ENCODE measurements at regions not wholly inside any gene's neighbourhood (a gene's known extent, or its start where the extent isn't known, plus 50 kb on each side); places are given as distances from the start of the nearest gene placed in this dataset.
"Not testable (repeated sequence)": the region's sequence is repeated elsewhere in the genome, so short reads cannot be mapped to it uniquely, and the experiment has no call there.

DNA sequence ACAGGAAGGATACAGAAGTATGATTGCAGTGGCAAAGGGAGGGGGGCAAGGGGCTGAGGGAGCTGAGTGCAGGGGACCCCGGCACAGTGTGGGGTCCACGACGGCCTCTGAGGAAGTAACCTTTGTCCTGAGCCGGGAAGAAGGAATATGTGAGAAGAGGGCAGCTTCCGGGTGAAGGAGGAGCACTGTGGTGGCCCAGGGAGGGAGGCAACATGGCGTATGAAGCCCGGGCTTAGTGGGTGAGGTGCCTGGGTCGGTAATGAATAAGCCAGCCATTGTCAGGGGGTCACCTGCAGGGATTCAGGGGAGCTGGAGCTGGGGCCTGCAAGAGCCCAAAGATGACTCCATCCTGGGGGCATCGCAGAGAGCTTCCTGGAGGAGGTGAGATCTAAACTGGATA lies 200.4 kb downstream of the FOXD2 start:
- no peak for DNase-seq

DNA sequence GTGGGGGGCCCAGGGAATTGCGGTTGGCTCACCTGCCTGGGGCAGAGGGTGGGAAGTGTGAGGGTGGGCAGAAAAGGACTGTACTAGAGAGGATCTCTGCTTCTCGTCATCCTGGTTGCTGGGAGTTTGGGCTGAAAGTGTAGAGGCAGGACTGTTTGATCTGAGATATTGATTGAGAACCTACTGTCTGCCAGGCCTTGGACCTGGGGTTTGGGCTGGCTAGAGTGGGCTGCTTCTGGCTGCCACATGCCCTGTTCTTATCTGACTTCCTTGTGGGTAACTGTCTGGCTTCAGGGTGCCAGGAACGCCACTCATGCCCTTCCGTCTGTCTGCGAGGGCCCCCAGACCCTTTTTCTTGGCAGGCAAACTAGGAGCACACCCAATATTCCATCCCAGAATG lies 200.9 kb downstream of the FOXD2 start:
- DNase-seq: no peak

DNA sequence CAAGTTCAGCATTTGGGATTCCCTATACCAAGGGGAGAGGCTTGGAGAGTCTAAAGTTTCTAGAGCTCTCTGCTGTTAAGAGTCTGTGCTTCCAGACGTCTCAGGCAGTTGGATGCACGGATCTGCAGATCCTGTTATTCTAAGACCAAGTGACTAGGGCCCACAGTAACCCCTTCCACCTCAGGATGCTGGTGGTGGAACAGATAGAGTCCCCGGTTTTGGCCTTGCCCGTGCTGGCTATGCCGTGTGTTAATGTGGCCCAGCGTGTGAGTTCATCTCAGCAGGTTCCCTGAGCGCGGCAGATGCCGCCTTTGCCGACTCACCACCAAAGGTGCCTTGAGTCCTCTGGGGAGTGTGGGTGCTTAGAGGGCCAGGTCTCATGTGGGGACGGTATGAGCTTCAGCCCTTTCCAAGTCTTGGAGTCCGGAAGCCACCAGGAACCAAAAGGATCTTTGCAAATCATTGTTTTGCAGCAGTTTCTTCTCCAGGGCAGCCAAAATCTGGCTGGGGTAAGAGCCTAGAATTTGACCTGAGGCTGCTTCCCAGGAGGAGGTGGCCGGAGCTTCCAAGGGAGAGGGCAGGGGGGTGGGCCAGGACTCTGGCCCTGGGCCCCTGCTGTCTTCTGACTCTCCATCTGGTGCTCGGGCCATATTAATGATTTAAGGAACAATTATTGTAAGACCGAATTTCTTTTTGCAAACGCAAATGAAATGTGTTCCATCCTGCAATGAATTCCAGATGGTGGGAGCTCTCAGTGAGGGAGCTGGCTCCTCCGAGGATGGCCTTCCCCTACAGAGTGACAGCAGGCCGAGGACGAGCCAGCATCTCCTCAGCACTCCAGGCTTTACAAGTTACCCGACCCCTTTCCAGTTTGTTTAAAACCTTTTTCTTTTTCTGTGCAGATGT lies 205.7 kb downstream of the FOXD2 start:
- no peak for DNase-seq

DNA sequence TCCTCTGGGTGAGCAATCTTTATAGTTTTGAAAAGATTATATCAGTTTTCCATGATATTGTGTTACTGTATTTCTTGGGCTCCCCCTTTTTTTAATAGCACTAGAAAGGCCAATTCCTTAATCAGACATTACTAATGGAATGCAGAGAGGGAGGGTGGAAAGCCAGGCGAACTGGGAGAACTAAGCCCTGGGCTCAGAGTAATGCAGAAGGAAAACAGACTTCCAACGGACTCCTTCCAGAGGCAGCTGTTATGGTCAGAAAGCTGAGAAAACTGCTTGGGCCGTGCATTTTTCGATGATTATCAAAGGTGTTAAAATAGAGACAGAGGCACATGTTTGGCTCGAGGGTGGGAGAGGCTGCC lies 206.3 kb downstream of the FOXD2 start:
- no peak for DNase-seq

DNA sequence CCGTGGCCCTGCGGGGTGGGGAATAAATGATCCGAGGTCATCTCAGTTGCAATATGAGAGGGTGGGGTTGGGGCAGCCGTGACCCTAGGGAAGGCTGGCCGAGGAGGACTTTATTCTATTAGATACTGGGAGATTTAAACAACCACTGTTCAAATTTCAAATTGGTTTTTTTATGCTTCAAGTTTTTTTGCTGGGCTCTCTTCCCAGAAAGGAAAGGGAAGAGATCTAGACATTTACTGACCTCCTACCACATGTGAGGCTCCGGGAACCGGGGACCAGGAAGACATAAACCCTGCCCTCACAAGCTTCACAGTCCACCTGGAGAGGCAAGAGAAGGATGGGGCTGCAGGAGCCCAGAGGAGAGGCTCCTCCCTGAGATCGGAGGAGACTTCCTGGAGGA lies 207.3 kb downstream of the FOXD2 start:
- DNase-seq: no peak

DNA sequence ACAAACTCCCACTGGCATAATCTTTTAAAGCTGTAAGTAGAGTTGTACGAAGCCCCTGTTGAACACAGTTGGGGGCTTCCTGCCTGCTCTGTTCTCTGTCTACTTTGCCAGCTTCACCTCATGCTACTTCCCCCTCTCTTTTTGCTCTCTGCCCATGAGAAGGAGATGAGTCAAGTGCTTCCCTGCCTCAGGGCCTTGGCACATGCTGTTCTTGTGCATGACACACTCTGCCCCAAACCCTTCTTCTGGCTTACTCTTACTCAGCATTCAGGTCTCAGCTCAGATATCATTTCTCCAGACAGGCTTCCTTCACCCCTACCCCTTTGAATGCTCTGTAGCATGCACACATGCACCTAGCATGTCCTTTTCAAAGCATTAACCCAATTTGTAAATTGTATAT lies 208.8 kb downstream of the FOXD2 start:
- no peak for DNase-seq

DNA sequence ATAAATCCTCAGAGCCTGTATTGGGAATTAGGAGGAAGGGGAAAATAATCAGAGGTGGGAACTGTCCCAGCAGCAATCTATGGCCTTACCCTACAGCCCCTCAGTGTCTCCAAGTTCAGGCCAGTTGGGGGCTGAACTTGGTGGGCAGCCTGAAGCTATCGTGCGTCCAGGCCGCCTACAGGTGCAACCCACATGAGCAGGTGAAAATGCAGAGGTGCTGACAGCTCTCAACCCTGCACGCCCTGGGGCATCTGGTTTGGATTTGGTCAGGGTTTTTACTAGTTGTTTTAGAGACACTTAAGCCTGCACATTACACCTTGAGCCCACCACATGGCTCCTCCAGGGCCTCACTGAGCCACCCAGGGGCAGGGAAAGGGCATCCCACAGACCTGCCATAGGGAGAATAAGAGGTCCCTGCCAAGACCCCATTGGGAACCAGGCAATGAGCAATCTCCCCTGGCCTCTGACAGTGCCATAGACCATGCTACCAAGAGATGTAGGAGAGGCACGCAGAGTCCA lies 209.5 kb downstream of the FOXD2 start:
- DNase-seq: no peak

DNA sequence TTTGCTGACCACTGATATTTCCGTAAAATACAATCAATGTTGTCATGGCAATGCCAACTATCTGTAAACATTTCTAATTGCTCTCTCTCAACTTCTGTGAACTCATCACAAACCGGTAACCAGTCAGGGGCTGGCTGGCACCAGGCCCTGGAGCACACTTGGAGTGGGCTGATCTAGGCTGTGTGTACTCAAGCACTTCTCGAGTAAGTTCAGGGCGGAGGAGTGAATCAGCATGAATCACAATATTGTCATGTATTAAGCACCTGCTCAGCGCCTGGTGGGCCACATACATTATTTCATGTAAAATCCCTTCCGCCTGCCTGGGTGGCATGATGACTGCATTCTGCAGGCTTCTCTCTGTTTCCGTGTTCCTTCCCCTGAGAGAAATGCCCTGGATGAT lies 212.4 kb downstream of the FOXD2 start:
- DNase-seq: no peak

DNA sequence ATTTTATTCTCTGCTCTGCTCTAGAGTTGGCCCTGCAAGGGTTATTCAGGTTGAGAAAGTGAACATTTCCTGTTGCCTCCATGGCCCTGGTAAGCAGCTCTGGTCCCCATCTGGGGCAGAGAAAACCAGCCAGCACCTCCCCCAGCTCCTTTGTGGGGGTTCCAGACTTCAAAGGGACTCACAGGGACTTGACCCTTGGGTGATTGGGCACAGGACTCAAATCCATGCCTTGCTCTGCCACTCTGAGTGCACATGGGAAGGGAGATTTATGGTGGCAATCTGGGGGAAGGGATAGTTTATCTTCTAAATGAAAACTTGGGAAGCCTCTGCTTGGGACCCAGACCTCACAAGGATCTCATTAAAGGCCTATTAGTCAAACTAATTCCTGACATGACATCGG lies 212.8 kb downstream of the FOXD2 start:
- DNase-seq: no peak

DNA sequence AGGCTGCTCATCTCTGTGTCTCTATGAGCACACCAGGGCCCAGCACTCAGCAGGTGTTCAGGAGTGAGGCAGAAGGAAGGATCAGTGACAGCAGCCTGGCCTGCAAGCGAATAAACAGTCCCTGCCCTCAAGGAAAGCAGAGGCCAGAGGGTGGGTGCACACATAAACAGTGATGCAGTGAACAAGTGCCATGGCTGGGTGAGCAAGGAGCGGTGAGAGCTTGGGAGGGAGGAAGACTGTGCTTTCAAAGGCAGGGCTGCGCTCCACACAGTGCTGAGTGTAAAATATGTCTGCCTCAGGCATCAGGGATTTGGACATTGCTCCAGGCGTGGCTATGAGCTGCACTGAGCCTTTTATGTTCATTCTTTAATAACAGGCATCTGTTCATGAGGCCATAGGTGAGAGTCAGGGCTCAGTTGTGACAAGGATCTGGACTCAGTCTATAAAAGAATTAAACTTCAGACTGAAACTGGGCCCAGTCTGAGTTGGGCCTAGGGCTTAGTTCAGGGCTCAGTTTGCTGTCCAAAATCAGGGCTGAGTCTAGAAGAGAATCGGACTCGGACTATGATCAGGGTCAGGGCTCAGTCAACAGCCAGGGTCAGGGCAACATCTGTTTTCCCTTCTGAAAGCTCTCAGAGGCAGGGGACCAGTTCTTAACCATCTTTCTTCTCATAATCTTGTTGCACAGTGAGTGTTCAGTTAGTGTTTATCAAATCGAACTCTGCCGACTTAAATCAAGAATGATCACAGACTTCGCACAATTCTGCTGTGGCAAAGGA lies 213.7 kb downstream of the FOXD2 start:
- DNase-seq: no peak

DNA sequence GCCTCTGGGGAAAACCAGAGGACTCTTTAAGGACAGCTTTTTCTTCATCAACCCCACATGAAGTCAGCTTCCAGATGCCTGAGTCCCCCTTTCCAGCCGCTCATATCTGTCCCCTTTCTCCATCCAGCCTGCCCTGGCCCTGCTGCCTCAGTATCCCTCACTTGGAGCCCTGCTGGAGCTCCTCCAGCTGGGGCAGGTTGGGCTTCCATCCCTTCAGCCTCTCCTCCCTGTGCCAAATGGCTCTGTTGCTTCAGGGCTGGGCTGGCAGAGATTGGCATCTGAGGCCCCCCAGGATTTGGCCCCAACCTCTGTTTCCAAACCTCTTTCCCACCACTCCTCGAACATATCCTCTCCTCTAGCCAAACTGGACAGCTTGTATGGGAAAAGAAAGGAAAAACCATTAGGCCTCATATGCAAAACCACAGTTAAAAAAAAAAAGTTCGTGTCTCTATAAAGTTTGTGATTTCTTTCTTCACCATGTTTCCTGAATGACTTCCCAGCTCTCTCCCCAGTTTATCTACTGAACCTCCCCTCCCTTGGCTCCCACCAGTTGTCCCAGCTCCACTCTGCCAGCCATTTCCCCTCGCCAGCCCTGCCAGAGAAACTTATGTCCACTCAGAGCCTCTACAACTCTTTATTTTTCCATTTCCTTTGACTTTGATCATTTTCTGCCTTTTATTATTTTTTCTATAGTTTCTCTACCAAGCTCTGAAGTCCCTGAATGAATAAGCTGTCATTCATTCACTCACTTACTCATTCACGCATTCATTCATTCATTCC lies 217.9 kb downstream of the FOXD2 start:
- no peak for DNase-seq

DNA sequence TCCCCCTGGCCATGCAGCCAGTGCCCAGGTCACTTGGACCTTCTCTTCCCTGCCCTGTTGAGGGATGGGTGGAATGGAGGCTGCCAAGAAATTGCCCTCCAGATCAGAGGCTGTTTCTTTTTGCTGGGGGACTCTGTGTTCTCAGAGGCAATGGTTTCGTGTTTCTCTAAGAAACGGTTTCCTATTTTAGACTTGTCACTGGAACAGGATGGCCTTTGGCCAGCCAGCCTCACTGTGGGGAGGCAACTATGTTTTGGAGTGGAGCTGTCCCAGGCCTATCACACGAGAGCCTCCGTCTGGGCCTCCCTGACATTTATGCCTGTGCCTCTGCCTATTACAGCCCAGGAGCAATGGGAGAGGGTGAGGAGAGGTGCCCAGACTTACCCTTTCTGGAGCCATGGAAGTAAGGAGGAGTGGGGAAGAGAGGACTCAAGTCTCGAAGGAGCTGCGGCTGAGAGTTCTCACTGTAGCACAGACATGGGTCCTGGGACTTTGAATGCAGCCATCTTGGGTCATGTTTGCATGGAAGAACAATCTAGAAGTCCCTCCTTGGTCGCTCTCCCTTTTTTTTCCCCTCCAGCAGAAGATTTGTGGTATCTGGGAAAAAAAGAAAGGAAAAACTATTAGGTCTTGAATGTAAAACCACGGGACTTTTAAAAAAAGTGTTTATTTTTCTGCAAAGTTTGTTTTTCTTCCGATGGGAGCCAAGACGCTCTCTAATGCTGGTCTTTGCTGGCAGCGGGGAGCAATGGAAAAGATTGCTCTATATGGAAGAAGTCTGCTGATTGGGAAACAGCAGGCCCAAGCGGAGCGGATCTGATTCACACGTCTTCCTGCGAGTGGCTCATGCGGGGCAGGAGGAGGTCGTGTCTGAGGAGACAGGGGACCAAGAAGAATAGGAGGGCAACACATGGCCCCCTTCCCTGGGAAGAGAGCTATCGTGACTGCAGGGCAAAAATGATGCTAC lies 219.2 kb downstream of the FOXD2 start:
- no peak for DNase-seq

DNA sequence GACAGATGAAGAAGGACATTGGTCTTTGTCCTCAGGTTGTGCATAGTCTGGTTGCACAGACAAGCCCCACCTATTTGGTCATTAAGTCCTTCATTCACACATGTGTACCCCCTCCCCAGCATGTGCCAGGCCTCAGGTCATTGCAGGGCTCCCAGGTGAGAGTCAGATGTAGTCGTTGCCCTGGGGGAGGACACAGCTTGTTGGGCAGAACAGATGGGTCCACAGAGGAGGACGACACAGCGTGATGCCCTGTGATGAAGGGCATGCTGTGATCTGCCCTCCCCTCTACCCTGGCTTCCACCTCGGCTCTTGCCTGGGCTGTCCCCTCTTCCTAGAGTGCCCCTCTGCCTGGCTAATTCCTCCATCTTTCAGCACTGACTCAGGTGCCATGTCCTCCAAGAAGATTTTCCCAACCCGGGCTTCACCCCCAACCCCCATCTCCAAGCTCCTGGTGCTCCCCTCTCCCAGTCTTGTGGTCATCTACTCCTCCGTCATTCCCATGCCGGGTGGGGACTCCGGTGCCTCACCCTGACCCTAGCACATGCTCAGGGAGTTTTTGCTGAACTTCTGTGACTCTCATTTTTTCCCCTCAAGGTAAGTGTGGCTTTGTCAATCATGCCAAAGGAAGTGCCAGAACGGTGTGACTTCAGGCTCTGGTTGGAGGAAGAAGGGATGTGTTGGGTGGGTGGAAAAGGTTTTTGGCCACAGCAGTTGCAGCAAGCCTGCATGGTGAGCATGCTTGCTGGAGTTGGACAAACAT lies 220.5 kb downstream of the FOXD2 start:
- DNase-seq: no peak

DNA sequence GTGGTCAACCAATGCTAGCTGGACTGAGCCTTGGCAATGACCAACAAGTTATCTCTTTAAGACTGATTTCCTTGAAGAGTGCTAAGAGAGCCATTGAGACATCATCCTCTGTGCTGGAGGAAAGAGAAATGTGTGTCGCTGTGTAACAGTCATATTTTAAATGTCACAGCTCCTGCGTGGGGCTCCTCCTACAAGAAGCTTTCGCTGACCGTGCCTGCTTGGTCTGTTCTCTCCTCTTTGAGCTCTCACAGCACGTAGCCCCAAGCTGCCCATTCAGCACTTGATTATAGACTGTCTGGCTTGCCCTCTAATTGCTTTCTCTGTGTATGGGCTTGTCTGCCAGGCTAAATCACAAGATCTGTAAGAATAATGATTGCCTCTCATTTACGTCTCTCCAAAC lies 221.3 kb downstream of the FOXD2 start:
- DNase-seq: no peak

DNA sequence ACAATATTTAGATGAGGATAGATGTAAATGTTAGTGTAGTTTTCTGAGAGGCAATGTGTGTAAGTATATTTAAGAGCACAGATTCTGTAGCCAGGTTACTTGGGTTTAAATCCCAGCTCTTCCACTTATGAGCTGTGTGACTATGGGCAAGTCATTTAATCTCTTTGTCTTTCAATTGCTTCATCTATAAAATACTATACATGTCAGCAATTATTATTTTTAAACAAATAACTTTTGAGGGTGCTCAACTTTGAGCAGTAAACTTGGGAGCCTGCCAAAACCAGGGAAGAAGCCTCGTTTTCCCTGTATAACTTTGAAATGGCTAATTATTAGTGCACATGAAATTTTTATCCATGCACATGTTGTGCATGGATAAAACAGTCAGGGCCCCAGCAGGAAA lies 222.8 kb downstream of the FOXD2 start:
- DNase-seq: no peak

DNA sequence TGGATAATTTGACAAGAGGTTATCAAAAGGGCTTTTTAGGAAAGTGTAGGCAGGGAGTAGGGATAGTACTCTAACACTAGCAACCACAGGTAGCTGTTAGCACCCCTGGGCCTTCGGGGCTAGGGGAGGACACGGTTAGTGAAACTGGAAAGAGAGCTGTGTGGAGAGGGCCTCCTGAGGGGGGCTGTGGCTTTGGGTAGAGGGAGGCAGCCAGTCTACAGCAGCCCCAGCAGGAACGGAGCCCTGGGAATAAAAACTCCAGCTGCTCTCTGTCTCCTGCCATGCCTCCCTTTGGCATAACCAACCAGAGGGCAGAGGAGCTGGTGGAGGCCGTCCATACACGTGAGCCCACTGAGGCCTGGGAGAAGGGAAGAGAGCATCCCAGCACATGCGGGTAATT lies 223.2 kb downstream of the FOXD2 start:
- DNase-seq: no peak

DNA sequence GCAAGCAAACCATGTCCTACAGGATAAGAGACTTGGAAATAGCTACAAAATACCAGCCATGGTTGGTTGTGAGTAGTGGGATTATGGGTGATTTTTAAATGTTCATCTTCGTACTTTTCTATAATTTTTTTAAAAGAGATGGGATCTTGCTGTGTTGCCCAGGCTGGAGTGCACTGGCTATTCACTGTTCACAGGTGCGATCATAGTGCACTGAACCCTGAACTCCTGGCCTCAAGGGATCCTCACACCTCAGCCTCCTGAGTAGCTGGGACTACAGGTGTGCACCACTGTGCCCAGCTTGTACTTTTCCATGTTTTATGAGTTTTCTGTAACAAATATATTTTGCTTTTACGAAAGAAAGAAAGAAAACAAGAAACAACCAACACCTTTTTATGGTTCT lies 224.2 kb downstream of the FOXD2 start:
- DNase-seq: no peak

DNA sequence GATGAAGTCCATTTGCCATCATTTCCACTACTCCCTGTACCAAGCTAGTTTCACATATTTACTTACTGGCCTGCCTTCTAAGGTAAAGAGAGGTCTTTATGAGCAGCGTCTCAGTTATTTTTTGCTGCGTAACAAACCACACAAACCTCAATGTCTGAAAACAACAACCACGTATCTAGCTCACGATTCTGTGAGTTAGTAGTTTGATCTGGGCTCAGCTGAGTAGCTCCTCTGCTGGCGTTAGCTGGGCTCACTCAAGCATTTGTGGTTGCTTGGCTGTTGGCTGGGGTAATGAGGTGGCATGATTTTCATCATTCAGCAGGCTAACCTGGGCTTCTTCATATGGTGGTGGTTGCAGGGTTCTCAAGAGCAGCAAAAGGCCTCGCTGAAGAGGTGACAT lies 225.4 kb downstream of the FOXD2 start:
- DNase-seq: no peak

DNA sequence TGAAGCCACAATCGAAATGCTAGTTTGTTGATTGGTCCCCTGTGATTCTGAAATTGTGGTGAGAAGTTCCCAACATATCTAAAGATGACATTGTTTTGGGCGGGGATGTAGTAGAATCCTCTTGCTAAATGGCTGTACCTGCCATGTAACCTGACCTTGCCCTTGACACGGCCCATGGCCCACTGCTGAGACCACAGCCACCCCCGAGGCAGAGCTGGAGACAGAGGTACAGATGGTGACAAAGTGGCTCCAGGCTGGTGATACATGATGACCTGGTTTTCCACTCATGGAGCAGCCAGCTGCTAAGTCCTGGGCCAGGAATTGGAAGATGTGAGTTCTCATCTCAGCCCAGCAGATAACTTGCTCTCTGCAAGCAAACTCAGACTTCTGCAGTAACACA lies 226.5 kb downstream of the FOXD2 start:
- DNase-seq: no peak

DNA sequence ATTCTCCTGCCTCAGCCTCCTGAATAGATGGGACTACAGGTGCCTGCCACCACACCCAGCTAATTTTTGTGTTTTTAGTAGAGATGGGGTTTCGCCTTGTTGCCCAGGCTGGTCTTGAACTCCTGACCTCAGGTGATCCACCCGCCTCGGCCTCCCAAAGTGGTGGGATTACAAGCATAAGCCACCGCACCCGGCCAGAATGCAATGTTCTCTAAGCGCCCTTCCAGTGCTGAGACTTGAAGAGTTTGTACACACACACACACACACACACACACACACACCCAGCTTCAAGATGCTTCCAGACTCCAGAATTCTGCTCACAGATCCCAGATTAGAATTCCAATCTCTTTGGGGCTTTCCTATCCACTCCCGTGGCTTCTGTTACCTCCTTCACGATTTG lies 227.1 kb downstream of the FOXD2 start:
- DNase-seq: not testable (repeated sequence)

DNA sequence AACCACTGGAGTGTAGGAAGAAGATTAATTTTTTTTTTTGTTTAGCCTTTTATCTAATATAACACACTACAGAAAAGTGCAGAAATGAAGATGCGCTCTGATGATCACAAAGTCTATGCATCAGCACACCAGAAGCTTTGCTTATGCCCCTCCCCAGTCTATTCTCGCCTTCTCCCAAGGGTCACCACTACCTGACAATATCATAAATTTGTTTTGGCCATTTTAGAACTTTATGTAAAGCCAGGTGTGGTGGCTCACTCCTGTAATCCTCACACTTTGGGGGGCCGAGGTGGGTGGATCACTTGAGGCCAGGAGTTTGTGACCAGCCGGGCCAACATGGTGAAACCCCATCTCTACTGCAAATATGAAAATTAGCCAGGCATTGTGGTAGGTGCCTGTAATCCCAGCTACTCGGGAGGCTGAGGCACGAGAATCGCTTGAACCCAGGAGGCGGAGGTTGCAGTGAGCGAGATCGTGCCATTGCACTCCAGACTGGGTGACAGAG lies 231.3 kb downstream of the FOXD2 start:
- DNase-seq: no peak
